Upper lobe of left lung (tissue), 6 donors: ENCODE measurements at regions not wholly inside any gene's neighbourhood (a gene's known extent, or its start where the extent isn't known, plus 50 kb on each side); places are given as distances from the start of the nearest gene placed in this dataset.

ENCODE experiments used
- ATAC-seq, 2 donors: fragments of 200-7000 bp; cut with Tn5 transposase; one replicate each; pipeline ENCODE4 v1.9.1; 2022; ENCODE audit warnings: mild to moderate bottlenecking in 2 of 2, moderate library complexity in 2 of 2; ENCODE audit not compliant: low FRiP score in 2 of 2
- DNase-seq, 2 donors: peaks; one replicate each; pipeline ENCODE4 v3.0.0-alpha.2; 2019 to 2020
- H3K27ac ChIP-seq, 4 donors: fragments of 200-600 bp; sonication (generic); one replicate each; pipeline ENCODE4 v1.5.1; 2016 to 2019
- H3K27me3 ChIP-seq, 4 donors: fragments of 200-600 bp; sonication (generic); one replicate each; pipeline ENCODE4 v1.5.1; 2017 to 2019
- H3K36me3 ChIP-seq, 4 donors: fragments of 200-600 bp; sonication (generic); one replicate each; pipeline ENCODE4 v1.5.1; 2016 to 2019
- H3K4me1 ChIP-seq, 4 donors: fragments of 200-600 bp; sonication (generic); one replicate each; pipeline ENCODE4 v1.5.1; 2018 to 2019
- H3K4me3 ChIP-seq, 4 donors: fragments of 200-600 bp; sonication (generic); one replicate each; pipeline ENCODE4 v1.5.1; 2017 to 2019; ENCODE audit warnings: mild to moderate bottlenecking in 2 of 4, moderate library complexity in 1 of 4
- H3K9me3 ChIP-seq, 4 donors: fragments of 200-600 bp; sonication (generic); one replicate each; pipeline ENCODE4 v1.5.1; 2018 to 2019
- EP300 ChIP-seq, 4 donors: sonication (generic); formaldehyde crosslinking; IDR thresholded peaks; one replicate each; pipeline ENCODE4 v1.5.1; 2017; ENCODE audit warnings: antibody characterized with exemption in 4 of 4, control low read depth in 2 of 4
- POLR2A ChIP-seq, 4 donors: fragments of 450-650 bp; IDR thresholded peaks; one replicate each; pipeline ENCODE4 v1.5.1; 2016 to 2017; ENCODE audit warnings: antibody characterized with exemption in 4 of 4, mild to moderate bottlenecking in 2 of 4
- POLR2AphosphoS5 ChIP-seq, 2 donors: sonication (generic); formaldehyde crosslinking; IDR thresholded peaks; one replicate each; pipeline ENCODE4 v1.5.1; 2017; ENCODE audit warnings: antibody characterized with exemption in 2 of 2
- WGBS, 2 donors: methylation state at CpG; one replicate each; pipeline ENCODE4 v1.1.5; 2017 to 2018; 5-methylcytosine and 5-hydroxymethylcytosine counted together
- TF ChIP-seq, protein P1 (sequence below), 6 experiments: fragments of 450-650 bp in 4 of 6; fragments of 200-600 bp in 2 of 6; sonication (generic) in 2 of 6; IDR thresholded peaks; one replicate each; pipeline ENCODE4 v1.5.1; 2016 to 2019; ENCODE audit warnings: antibody characterized with exemption in 6 of 6
- donor health status: DM: no; HTN: no; CAD: no; lungs with moderate emphysema.
- donor health status: DM: no; HTN: yes; CAD: no; lungs with severe emphysema.

GRCh38 chr22:47445212-47445611 is 682.8 kb downstream of the TBC1D22A start:
- WGBS, 2 donors: 73 to 83% methylated on average over 5 of the region's 5 CpGs

GRCh38 chr22:47444746-47445065 is 682.3 kb downstream of the TBC1D22A start:
- TF ChIP-seq, protein P1, sequence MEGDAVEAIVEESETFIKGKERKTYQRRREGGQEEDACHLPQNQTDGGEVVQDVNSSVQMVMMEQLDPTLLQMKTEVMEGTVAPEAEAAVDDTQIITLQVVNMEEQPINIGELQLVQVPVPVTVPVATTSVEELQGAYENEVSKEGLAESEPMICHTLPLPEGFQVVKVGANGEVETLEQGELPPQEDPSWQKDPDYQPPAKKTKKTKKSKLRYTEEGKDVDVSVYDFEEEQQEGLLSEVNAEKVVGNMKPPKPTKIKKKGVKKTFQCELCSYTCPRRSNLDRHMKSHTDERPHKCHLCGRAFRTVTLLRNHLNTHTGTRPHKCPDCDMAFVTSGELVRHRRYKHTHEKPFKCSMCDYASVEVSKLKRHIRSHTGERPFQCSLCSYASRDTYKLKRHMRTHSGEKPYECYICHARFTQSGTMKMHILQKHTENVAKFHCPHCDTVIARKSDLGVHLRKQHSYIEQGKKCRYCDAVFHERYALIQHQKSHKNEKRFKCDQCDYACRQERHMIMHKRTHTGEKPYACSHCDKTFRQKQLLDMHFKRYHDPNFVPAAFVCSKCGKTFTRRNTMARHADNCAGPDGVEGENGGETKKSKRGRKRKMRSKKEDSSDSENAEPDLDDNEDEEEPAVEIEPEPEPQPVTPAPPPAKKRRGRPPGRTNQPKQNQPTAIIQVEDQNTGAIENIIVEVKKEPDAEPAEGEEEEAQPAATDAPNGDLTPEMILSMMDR (IDR thresholded peaks at IDR 0.05): no peak
- TF ChIP-seq EP300 (IDR thresholded peaks at IDR 0.05): no peak
- TF ChIP-seq POLR2AphosphoS5 (IDR thresholded peaks at IDR 0.05): no peak
- TF ChIP-seq POLR2A (IDR thresholded peaks at IDR 0.05): no peak
- Histone ChIP-seq H3K36me3 (no peaks in the 10 kb centered on the region), H3K4me3 (no peak overlapping the region), H3K4me1 (no peaks in the 10 kb centered on the region), H3K9me3 (peaks cover 0 to 14% (median 1%) of the 10 kb centered on the region in 4 donors), H3K27ac (no peak overlapping the region), H3K27me3 (no peaks in the 10 kb centered on the region)
- 73 to 88% methylated on average over 3 to 6 of the region's 6 CpGs for WGBS, 2 donors
- DNase-seq (peak in 1 of 2 donors; percentile 56), ATAC-seq (no peak)

More at GRCh38 chr22:47445212-47445611, 682.8 kb downstream of the TBC1D22A start:
- DNase-seq: no peak
- ATAC-seq: no peak
- no peak overlapping the region for H3K27ac ChIP-seq
- no peak for TF ChIP-seq POLR2AphosphoS5 (IDR thresholded peaks at IDR 0.05)
- peaks cover 0 to 14% (median 1%) of the 10 kb centered on the region in 4 donors for H3K9me3 ChIP-seq
- no peak overlapping the region for H3K4me3 ChIP-seq
- H3K36me3 ChIP-seq: no peaks in the 10 kb centered on the region
- H3K4me1 ChIP-seq: no peaks in the 10 kb centered on the region
- H3K27me3 ChIP-seq: no peaks in the 10 kb centered on the region

DNA sequence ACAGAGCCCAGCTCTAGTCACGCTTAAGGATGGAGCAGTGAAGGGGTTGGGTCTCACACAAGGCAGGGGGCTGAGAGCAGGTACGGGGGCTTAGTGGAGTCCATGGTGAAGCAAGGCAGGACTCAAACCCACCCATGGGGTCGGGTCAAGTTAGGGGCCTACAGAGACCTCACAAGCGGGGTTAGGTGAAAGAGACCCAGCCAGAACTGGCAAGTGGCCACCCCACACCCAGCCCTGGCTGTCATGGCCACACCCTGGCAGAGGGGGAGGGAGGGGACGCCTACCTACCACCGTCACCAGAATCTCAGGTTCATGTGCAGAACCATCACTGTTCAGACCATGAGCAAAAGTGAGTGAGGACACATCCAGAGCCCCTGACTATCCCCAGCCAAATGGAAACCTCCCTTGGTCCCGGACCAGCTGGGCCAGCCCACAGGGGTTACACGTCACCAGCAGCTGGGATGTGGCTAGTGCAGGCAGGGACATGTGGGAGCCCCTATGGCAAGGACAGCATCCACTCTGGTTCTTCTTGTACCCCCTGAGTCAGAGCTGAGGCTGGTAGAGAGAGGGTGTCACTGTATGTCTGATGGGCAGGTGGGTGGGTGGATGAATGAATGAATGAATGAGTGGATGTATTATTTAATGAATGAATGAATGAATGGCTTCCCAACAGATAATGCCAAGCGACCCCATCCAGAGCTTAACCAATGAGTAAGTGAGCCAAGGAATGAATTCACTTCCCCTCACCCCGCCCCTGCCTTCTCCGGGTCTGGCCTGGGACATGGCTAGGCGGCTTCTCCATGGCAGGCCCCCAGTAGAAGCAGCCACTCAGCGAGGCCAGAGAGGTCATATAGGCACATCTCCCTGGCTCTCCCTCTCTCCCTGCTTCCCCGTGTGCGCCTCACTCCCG is 681.6 kb downstream of the TBC1D22A start:
- no peak overlapping the region for H3K4me3 ChIP-seq

GRCh38 chr22:47442821-47443220 is 680.4 kb downstream of the TBC1D22A start:
- WGBS, 2 donors: 84 to 86% methylated on average over 5 to 6 of the region's 6 CpGs
- Histone ChIP-seq H3K27me3 (no peaks in the 10 kb centered on the region), H3K9me3 (peaks cover 0 to 14% (median 2%) of the 10 kb centered on the region in 4 donors), H3K4me1 (no peaks in the 10 kb centered on the region), H3K4me3 (no peak overlapping the region), H3K27ac (no peak overlapping the region), H3K36me3 (no peaks in the 10 kb centered on the region)
- ATAC-seq (no peak), DNase-seq (no peak)
- no peak for TF ChIP-seq POLR2AphosphoS5 (IDR thresholded peaks at IDR 0.05)
- TF ChIP-seq, protein P1 (IDR thresholded peaks at IDR 0.05): no peak
- TF ChIP-seq EP300 (IDR thresholded peaks at IDR 0.05): no peak
- no peak for TF ChIP-seq POLR2A (IDR thresholded peaks at IDR 0.05)

More for the DNA sequence above, 681.6 kb downstream of the TBC1D22A start:
- DNase-seq (peak in 1 of 2 donors; percentile 34), ATAC-seq (no peak)
- 70 to 77% methylated on average over 12 to 16 of the region's 16 CpGs for WGBS, 2 donors
- no peak overlapping the region for H3K27ac ChIP-seq
- H3K36me3 ChIP-seq: no peaks in the 10 kb centered on the region
- no peaks in the 10 kb centered on the region for H3K27me3 ChIP-seq
- H3K9me3 ChIP-seq: peaks cover 0 to 14% (median 1%) of the 10 kb centered on the region in 4 donors
- H3K4me1 ChIP-seq: no peaks in the 10 kb centered on the region
- TF ChIP-seq EP300 (IDR thresholded peaks at IDR 0.05) (no peak), POLR2AphosphoS5 (IDR thresholded peaks at IDR 0.05) (no peak)
- TF ChIP-seq, protein P1 (IDR thresholded peaks at IDR 0.05): no peak

GRCh38 chr22:47439643-47440265 is 677.3 kb downstream of the TBC1D22A start:
- H3K4me1 ChIP-seq: no peaks in the 10 kb centered on the region
- H3K4me3 ChIP-seq: no peak overlapping the region
- ATAC-seq: no peak
- WGBS, 2 donors: 84 to 91% methylated on average over 12 to 17 of the region's 17 CpGs
- H3K27ac ChIP-seq: no peak overlapping the region
- no peaks in the 10 kb centered on the region for H3K27me3 ChIP-seq
- TF ChIP-seq EP300 (IDR thresholded peaks at IDR 0.05) (no peak), POLR2AphosphoS5 (IDR thresholded peaks at IDR 0.05) (no peak), POLR2A (IDR thresholded peaks at IDR 0.05) (no peak)
- TF ChIP-seq, protein P1 (IDR thresholded peaks at IDR 0.05): no peak
- peaks cover 0 to 14% (median 4%) of the 10 kb centered on the region in 4 donors for H3K9me3 ChIP-seq
- peak in 1 of 2 donors; percentile 59 for DNase-seq
- no peaks in the 10 kb centered on the region for H3K36me3 ChIP-seq
